SK-N-SH (cell line): ENCODE measurements at regions not wholly inside any gene's neighbourhood (a gene's known extent, or its start where the extent isn't known, plus 50 kb on each side); places are given as distances from the start of the nearest gene placed in this dataset.

Experiments used
- CTCF ChIA-PET: fragments of 300-600, 350-600 bp; formaldehyde crosslinking; extraction: SDS; loops from one replicate; lab custom pipeline; 2021; lab: Yijun Ruan, JAX
- POLR2A ChIA-PET: fragments of 350-600 bp; sonication (Branson Sonifier 250); formaldehyde crosslinking; extraction: SDS; loops from one replicate; lab custom pipeline; 2020; ENCODE audit warnings: antibody characterized with exemption, inconsistent platforms; lab: Yijun Ruan, JAX
- DNase-seq: peaks from one replicate; pipeline ENCODE4 v3.0.0; 2012
- H2AFZ ChIP-seq: fragments of 200-600 bp; sonication (generic); 2 replicates; pipeline ENCODE4 v1.8.1; 2016; ENCODE audit warnings: antibody characterized with exemption, mild to moderate bottlenecking, low read depth
- H3F3A ChIP-seq: fragments of 200-600 bp; sonication (generic); replicated peaks from 2 replicates; pipeline ENCODE3; 2016; ENCODE audit warnings: antibody characterized with exemption, mild to moderate bottlenecking; ENCODE audit not compliant: insufficient read depth
- H3K27ac ChIP-seq, 2 experiments: fragments of 200-500 bp in 1 of 2; fragments of 200-600 bp in 1 of 2; sonication (Bioruptor generic) in 1 of 2; sonication (generic), shearing (Covaris generic) in 1 of 2; 2 replicates each; pipeline versions ENCODE4 v1.5.1 to v1.6.1; 2014 to 2016; ENCODE audit warnings: low read depth in 2 of 2, inconsistent platforms in 1 of 2, low read length in 1 of 2, mild to moderate bottlenecking in 1 of 2, mixed read lengths in 1 of 2
- H3K27me3 ChIP-seq: fragments of 200-600 bp; sonication (generic), shearing (Covaris generic); 2 replicates; pipeline ENCODE4 v1.6.1; 2016; ENCODE audit warnings: mixed run types; ENCODE audit not compliant: insufficient read depth
- H3K36me3 ChIP-seq, 2 experiments: fragments of 200-500 bp in 1 of 2; fragments of 200-600 bp in 1 of 2; sonication (Bioruptor generic) in 1 of 2; sonication (generic) in 1 of 2; replicated peaks in 1 of 2; 2 replicates each; pipeline versions ENCODE3 to v1.5.1; 2014 to 2016; ENCODE audit warnings: low read length in 1 of 2, mild to moderate bottlenecking in 1 of 2; ENCODE audit not compliant: insufficient read depth in 2 of 2, control insufficient read depth in 1 of 2
- H3K4me1 ChIP-seq, 2 experiments: fragments of 200-500 bp in 1 of 2; fragments of 200-600 bp in 1 of 2; sonication (Bioruptor generic) in 1 of 2; sonication (generic), shearing (Covaris generic) in 1 of 2; 2 replicates each; pipeline versions ENCODE4 v1.5.1 to v1.6.1; 2014 to 2016; ENCODE audit warnings: low read depth in 1 of 2, low read length in 1 of 2, mixed run types in 1 of 2; ENCODE audit not compliant: insufficient read depth in 2 of 2, control insufficient read depth in 1 of 2
- H3K4me2 ChIP-seq: fragments of 200-600 bp; sonication (generic), shearing (Covaris generic); 2 replicates; pipeline ENCODE4 v1.6.1; 2017; ENCODE audit warnings: mixed run types
- H3K4me3 ChIP-seq, 2 experiments: fragments of 200-500 bp in 1 of 2; fragments of 200-600 bp in 1 of 2; sonication (Bioruptor generic) in 1 of 2; sonication (generic), shearing (Covaris generic) in 1 of 2; 2 replicates each; pipeline versions ENCODE4 v1.5.1 to v1.8.1; 2014 to 2016; ENCODE audit warnings: low read depth in 2 of 2, inconsistent platforms in 1 of 2, low read length in 1 of 2, mild to moderate bottlenecking in 1 of 2, mixed read lengths in 1 of 2, moderate library complexity in 1 of 2
- H3K79me2 ChIP-seq: fragments of 200-600 bp; sonication (generic); 2 replicates; pipeline ENCODE4 v1.8.1; 2017; ENCODE audit warnings: mild to moderate bottlenecking; ENCODE audit not compliant: insufficient read depth
- H3K9ac ChIP-seq: fragments of 200-600 bp; sonication (generic); 2 replicates; pipeline ENCODE4 v1.6.1; 2017; ENCODE audit warnings: mixed run types
- H3K9me2 ChIP-seq: fragments of 200-600 bp; sonication (generic); 2 replicates; pipeline ENCODE4 v1.6.1; 2017; ENCODE audit warnings: mixed run types
- H3K9me3 ChIP-seq: fragments of 200-600 bp; sonication (generic); 2 replicates; pipeline ENCODE4 v1.6.1; 2017; ENCODE audit warnings: mixed run types, mild to moderate bottlenecking, moderate library complexity
- H4K20me1 ChIP-seq: fragments of 200-600 bp; sonication (generic); 2 replicates; pipeline ENCODE4 v1.6.1; 2017; ENCODE audit warnings: mild to moderate bottlenecking, mixed run types; ENCODE audit not compliant: insufficient read depth
- CHD2 ChIP-seq: fragments of 150-350 bp; IDR thresholded peaks from 2 replicates; pipeline ENCODE4 v1.6.1; 2018; ENCODE audit warnings: low read length; ENCODE audit not compliant: partially characterized antibody
- CTCF ChIP-seq: fragments of 200-600 bp; sonication (generic); IDR thresholded peaks from 2 replicates; pipeline ENCODE4 v1.6.1; 2017; ENCODE audit warnings: antibody characterized with exemption, mild to moderate bottlenecking, moderate library complexity
- EZH2phosphoT487 ChIP-seq: fragments of 200-600 bp; sonication (generic); IDR thresholded peaks from 2 replicates; pipeline ENCODE4 v1.6.1; 2017; ENCODE audit warnings: low read depth, mixed run types, mild to moderate bottlenecking, antibody characterized with exemption, moderate library complexity, borderline replicate concordance
- IRF3 ChIP-seq: fragments of 150-350 bp; IDR thresholded peaks from 2 replicates; pipeline ENCODE4 v1.6.1; 2016; ENCODE audit warnings: mild to moderate bottlenecking, low read depth, low read length
- JUND ChIP-seq: IDR thresholded peaks from 2 replicates; pipeline ENCODE4 v1.4.0; 2012
- NRF1 ChIP-seq: IDR thresholded peaks from 2 replicates; pipeline ENCODE4 v1.6.1; 2012; ENCODE audit warnings: low read depth, mild to moderate bottlenecking, low read length
- POLR2AphosphoS5 ChIP-seq: IDR thresholded peaks from 2 replicates; pipeline ENCODE4 v1.6.1; 2012; ENCODE audit warnings: low read depth, low read length
- RAD21 ChIP-seq: IDR thresholded peaks from 2 replicates; pipeline ENCODE4 v1.6.1; 2012; ENCODE audit warnings: mild to moderate bottlenecking, low read length
- RCOR1 ChIP-seq: fragments of 150-350 bp; IDR thresholded peaks from 2 replicates; pipeline ENCODE4 v1.6.1; 2017; ENCODE audit warnings: antibody characterized with exemption, low read length
- SIN3A ChIP-seq: IDR thresholded peaks from 2 replicates; pipeline ENCODE4 v1.6.1; 2012; ENCODE audit warnings: low read depth, mild to moderate bottlenecking, low read length, moderate library complexity, borderline replicate concordance
- SMC3 ChIP-seq: IDR thresholded peaks from 2 replicates; pipeline ENCODE4 v1.6.1; 2012; ENCODE audit warnings: low read depth, low read length, improper control_type of control experiment
- TEAD4 ChIP-seq: IDR thresholded peaks from 2 replicates; pipeline ENCODE4 v1.4.0; 2012; ENCODE audit warnings: mild to moderate bottlenecking, borderline replicate concordance; ENCODE audit not compliant: insufficient read depth
- USF1 ChIP-seq: IDR thresholded peaks from 2 replicates; pipeline ENCODE4 v1.4.0; 2012; ENCODE audit warnings: low read depth, borderline replicate concordance
- ZBTB33 ChIP-seq: IDR thresholded peaks from 2 replicates; pipeline ENCODE4 v1.4.0; 2012; ENCODE audit warnings: low read depth, borderline replicate concordance
- WGBS: methylation state at CpG from one replicate; pipeline ENCODE4 v1.1.6; 2017; ENCODE audit warnings: low lambda C conversion rate; 5-methylcytosine and 5-hydroxymethylcytosine counted together

GRCh38 chr13:44024846-44025195 is 145.1 kb downstream of the LACC1 start:
- ChIA-PET CTCF (no interaction called here), POLR2A (no interaction called here)
- no peaks in the 10 kb centered on the region for H3K36me3 ChIP-seq
- no peaks in the 10 kb centered on the region for H4K20me1 ChIP-seq
- no peaks in the 10 kb centered on the region for H3K9me3 ChIP-seq
- no peaks in the 10 kb centered on the region for H3K27me3 ChIP-seq
- no peak for TF ChIP-seq IRF3
- no peak for TF ChIP-seq CTCF
- TF ChIP-seq POLR2AphosphoS5 = no peak
- no peak for TF ChIP-seq SMC3
- TF ChIP-seq USF1 = no peak
- no peak for TF ChIP-seq RAD21
- TF ChIP-seq ZBTB33 = no peak
- TF ChIP-seq TEAD4 = no peak
- TF ChIP-seq RCOR1 = no peak
- no peak for TF ChIP-seq NRF1
- TF ChIP-seq SIN3A = no peak
- no peak for TF ChIP-seq EZH2phosphoT487
- TF ChIP-seq CHD2 = no peak
- TF ChIP-seq JUND = no peak
- TF ChIP-seq, all 33 proteins: peak for 0
- Histone ChIP-seq H3K9ac (no peak overlapping the region), H3K4me3 (no peak overlapping the region), H3K27ac (no peak overlapping the region), H2AFZ (no peak overlapping the region), H3K9me2 (no peaks in the 10 kb centered on the region), H3K4me2 (no peak overlapping the region), H3K79me2 (no peaks in the 10 kb centered on the region), H3K4me1 (no peaks in the 10 kb centered on the region; a peak in 1 of 4 replicates), H3F3A (no peaks in the 10 kb centered on the region)
- 61% methylated on average over 4 of the region's 4 CpGs for WGBS
- no peak for DNase-seq
